ENCODE measurements at regions not wholly inside any gene's neighbourhood (a gene's known extent, or its start where the extent isn't known, plus 50 kb on each side); places are given as distances from the start of the nearest gene placed in this dataset.

DNA sequence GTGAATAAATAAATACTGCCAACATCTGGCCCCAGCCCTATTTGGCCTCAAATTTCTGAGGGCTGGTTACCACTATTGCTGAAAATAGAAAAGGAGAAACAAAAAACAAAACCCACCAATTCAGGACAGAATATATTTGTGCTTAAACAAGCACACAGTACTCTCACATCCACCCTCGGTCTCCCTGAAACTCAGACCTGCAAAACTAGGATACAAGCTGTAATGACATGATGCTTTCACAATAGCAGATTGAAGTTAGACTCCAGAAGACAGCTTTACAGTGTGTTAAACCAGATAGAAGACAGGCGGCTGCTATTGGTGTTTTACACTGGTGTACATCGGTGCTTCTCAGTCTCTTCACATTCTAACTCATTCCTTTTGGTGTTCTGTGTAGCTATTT is 214.9 kb upstream of the DMRT1 start:
- WGBS = 85% methylated on average over 3 of the region's 3 CpGs
- no peak overlapping the region for H3K9ac ChIP-seq (ENCODE audit: low read depth in 1 of 2, low read length in 2 of 2)
- H3K27ac ChIP-seq (ENCODE audit: low read depth in 1 of 2, low read length in 2 of 2) = no peak overlapping the region
- DNase-seq (ENCODE audit: low spot score) = no peak
- H3K36me3 ChIP-seq (ENCODE audit: control insufficient read depth in 4 of 4, insufficient read depth in 3 of 4, low read depth in 1 of 4, low read length in 3 of 4) = no peaks in the 10 kb centered on the region
- H3K27me3 ChIP-seq (ENCODE audit: control insufficient read depth in 4 of 4, insufficient read depth in 4 of 4, low read length in 3 of 4) = no peaks in the 10 kb centered on the region
- H3K4me3 ChIP-seq (ENCODE audit: low read depth in 1 of 3, low read length in 3 of 3) = no peak overlapping the region
- H3K9me3 ChIP-seq (ENCODE audit: control insufficient read depth in 4 of 4, low read length in 3 of 4) = no peaks in the 10 kb centered on the region
- TF ChIP-seq, protein P1, sequence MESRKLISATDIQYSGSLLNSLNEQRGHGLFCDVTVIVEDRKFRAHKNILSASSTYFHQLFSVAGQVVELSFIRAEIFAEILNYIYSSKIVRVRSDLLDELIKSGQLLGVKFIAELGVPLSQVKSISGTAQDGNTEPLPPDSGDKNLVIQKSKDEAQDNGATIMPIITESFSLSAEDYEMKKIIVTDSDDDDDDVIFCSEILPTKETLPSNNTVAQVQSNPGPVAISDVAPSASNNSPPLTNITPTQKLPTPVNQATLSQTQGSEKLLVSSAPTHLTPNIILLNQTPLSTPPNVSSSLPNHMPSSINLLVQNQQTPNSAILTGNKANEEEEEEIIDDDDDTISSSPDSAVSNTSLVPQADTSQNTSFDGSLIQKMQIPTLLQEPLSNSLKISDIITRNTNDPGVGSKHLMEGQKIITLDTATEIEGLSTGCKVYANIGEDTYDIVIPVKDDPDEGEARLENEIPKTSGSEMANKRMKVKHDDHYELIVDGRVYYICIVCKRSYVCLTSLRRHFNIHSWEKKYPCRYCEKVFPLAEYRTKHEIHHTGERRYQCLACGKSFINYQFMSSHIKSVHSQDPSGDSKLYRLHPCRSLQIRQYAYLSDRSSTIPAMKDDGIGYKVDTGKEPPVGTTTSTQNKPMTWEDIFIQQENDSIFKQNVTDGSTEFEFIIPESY (IDR thresholded peaks at IDR 0.05) = no peak
- no peak for TF ChIP-seq FOXA1 (IDR thresholded peaks at IDR 0.05)
- TF ChIP-seq SP1 (IDR thresholded peaks at IDR 0.05) = no peak
- TF ChIP-seq, protein P2, sequence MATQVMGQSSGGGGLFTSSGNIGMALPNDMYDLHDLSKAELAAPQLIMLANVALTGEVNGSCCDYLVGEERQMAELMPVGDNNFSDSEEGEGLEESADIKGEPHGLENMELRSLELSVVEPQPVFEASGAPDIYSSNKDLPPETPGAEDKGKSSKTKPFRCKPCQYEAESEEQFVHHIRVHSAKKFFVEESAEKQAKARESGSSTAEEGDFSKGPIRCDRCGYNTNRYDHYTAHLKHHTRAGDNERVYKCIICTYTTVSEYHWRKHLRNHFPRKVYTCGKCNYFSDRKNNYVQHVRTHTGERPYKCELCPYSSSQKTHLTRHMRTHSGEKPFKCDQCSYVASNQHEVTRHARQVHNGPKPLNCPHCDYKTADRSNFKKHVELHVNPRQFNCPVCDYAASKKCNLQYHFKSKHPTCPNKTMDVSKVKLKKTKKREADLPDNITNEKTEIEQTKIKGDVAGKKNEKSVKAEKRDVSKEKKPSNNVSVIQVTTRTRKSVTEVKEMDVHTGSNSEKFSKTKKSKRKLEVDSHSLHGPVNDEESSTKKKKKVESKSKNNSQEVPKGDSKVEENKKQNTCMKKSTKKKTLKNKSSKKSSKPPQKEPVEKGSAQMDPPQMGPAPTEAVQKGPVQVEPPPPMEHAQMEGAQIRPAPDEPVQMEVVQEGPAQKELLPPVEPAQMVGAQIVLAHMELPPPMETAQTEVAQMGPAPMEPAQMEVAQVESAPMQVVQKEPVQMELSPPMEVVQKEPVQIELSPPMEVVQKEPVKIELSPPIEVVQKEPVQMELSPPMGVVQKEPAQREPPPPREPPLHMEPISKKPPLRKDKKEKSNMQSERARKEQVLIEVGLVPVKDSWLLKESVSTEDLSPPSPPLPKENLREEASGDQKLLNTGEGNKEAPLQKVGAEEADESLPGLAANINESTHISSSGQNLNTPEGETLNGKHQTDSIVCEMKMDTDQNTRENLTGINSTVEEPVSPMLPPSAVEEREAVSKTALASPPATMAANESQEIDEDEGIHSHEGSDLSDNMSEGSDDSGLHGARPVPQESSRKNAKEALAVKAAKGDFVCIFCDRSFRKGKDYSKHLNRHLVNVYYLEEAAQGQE (IDR thresholded peaks at IDR 0.05) = no peak
- no peak for TF ChIP-seq FOXA2 (IDR thresholded peaks at IDR 0.05)
- no peak for TF ChIP-seq HNF4G (IDR thresholded peaks at IDR 0.05)
- TF ChIP-seq HNF4A (conservative IDR thresholded peaks at IDR 0.05) = no peak
- no peak for TF ChIP-seq CTCF (IDR thresholded peaks at IDR 0.05; ENCODE audit: low read depth, low read length, missing input control)
- TF ChIP-seq YY1 (IDR thresholded peaks at IDR 0.05) = no peak
- TF ChIP-seq TAF1 (conservative IDR thresholded peaks at IDR 0.05) = no peak
- TF ChIP-seq JUND (IDR thresholded peaks at IDR 0.05) = no peak
- TF ChIP-seq EGR1 (IDR thresholded peaks at IDR 0.05; ENCODE audit: low read depth in 2 of 2) = no peak
- no peak for TF ChIP-seq NR2F2 (IDR thresholded peaks at IDR 0.05)
- no peak for TF ChIP-seq RXRA (IDR thresholded peaks at IDR 0.05)
- no peak for TF ChIP-seq MAX (IDR thresholded peaks at IDR 0.05)
- no peak for TF ChIP-seq ATF3 (IDR thresholded peaks at IDR 0.05)
- no peak for TF ChIP-seq RAD21 (IDR thresholded peaks at IDR 0.05)
- TF ChIP-seq GABPA (IDR thresholded peaks at IDR 0.05 in 1 of 2, conservative IDR thresholded peaks at IDR 0.05 in 1 of 2) = no peak
- peaks cover 0 to 2% (median under 1%) of the 10 kb centered on the region in 4 donors for H3K4me1 ChIP-seq (ENCODE audit: control insufficient read depth in 4 of 4, insufficient read depth in 4 of 4, low read length in 3 of 4)
